Keratinocyte (primary cell): ENCODE measurements at regions not wholly inside any gene's neighbourhood (a gene's known extent, or its start where the extent isn't known, plus 50 kb on each side); places are given as distances from the start of the nearest gene placed in this dataset.

Experiments used
- CTCF ChIP-seq, 3 experiments: IDR thresholded peaks in 1 of 3; conservative IDR thresholded peaks in 1 of 3; optimal IDR thresholded peaks in 1 of 3; 2 replicates in 2 of 3; 3 replicates in 1 of 3; pipeline versions ENCODE3 to v1.5.1; 2011; ENCODE audit warnings: low read length in 3 of 3, mild to moderate bottlenecking in 3 of 3, moderate library complexity in 2 of 3, control low read depth in 1 of 3, inconsistent platforms in 1 of 3; ENCODE audit not compliant: insufficient read depth in 2 of 3; ENCODE audit errors: extremely low read depth in 1 of 3
- EZH2 ChIP-seq: IDR thresholded peaks from one replicate; pipeline ENCODE4 v1.6.1; 2012; ENCODE audit warnings: inconsistent platforms, mild to moderate bottlenecking, low read length, moderate library complexity

- TF ChIP-seq CTCF (optimal IDR thresholded peaks at IDR 0.05 in 1 of 3, IDR thresholded peaks at IDR 0.05 in 1 of 3, conservative IDR thresholded peaks at IDR 0.05 in 1 of 3; ENCODE audit: extremely low read depth in 1 of 3, insufficient read depth in 2 of 3, low read length in 3 of 3) (no peak), EZH2 (no peak)
Observed at GRCh38 chr3:56868706-56869105, 67.0 kb upstream of the ARHGEF3 start.
